ENCODE measurements at regions not wholly inside any gene's neighbourhood (a gene's known extent, or its start where the extent isn't known, plus 50 kb on each side); places are given as distances from the start of the nearest gene placed in this dataset.

DNA sequence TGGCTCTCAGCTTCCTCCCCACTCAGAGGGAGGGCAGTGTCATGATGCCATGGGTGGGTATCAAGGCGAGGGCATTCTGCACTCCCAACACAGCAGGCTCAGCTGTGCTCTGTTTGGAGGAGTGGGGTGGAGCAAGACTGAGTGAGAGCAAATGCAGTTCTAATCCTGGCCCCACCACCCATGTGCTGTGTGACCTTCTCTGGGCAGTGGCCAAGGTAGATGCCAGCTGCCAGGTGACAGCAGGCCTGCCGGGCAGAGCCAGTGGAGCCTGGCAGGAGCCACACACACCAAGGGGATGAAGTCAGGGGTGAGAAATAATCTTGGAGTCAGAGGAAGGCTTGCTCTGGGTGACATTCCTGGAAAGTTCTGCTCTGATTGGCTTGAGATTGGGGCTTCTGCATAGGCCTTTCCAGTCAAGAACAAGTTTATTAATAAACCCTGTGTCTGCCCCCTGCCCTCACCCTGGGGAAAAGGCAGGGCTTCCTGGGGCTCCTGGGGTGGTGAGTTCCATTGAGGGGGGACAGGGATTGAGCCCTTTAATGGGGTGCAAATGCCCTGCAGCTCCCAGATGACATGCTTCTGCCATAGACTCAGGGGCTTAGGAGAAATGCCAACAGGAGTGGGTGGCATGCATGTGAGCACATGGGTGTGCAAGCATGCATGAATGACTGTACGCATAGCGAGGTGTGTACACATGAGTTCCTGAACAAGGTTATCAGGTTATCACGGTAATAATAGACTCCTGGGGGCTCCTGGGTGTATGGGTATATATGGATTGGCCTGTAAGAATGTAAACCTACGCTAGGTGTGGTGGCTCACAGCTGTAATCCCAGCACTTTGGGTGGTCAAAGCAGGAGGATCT, 134.2 kb downstream of the MRPL14 start:
- TF ChIP-seq TCF4 (CRISPR knock-in tag; IDR thresholded peaks at IDR 0.05; ENCODE audit: borderline replicate concordance), result no peak
- TF ChIP-seq, protein P1, sequence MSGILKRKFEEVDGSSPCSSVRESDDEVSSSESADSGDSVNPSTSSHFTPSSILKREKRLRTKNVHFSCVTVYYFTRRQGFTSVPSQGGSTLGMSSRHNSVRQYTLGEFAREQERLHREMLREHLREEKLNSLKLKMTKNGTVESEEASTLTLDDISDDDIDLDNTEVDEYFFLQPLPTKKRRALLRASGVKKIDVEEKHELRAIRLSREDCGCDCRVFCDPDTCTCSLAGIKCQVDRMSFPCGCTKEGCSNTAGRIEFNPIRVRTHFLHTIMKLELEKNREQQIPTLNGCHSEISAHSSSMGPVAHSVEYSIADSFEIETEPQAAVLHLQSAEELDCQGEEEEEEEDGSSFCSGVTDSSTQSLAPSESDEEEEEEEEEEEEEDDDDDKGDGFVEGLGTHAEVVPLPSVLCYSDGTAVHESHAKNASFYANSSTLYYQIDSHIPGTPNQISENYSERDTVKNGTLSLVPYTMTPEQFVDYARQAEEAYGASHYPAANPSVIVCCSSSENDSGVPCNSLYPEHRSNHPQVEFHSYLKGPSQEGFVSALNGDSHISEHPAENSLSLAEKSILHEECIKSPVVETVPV (CRISPR knock-in tag; IDR thresholded peaks at IDR 0.05), result no peak
- TF ChIP-seq, protein P2, sequence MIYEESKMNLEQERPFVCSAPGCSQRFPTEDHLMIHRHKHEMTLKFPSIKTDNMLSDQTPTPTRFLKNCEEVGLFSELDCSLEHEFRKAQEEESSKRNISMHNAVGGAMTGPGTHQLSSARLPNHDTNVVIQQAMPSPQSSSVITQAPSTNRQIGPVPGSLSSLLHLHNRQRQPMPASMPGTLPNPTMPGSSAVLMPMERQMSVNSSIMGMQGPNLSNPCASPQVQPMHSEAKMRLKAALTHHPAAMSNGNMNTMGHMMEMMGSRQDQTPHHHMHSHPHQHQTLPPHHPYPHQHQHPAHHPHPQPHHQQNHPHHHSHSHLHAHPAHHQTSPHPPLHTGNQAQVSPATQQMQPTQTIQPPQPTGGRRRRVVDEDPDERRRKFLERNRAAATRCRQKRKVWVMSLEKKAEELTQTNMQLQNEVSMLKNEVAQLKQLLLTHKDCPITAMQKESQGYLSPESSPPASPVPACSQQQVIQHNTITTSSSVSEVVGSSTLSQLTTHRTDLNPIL (CRISPR knock-in tag; IDR thresholded peaks at IDR 0.05; ENCODE audit: low read depth), result no peak
- no peak for TF ChIP-seq TOX (CRISPR knock-in tag; IDR thresholded peaks at IDR 0.05; ENCODE audit: borderline replicate concordance)
- no peak for TF ChIP-seq SNAI2 (CRISPR knock-in tag; IDR thresholded peaks at IDR 0.05)
- TF ChIP-seq, protein P3, sequence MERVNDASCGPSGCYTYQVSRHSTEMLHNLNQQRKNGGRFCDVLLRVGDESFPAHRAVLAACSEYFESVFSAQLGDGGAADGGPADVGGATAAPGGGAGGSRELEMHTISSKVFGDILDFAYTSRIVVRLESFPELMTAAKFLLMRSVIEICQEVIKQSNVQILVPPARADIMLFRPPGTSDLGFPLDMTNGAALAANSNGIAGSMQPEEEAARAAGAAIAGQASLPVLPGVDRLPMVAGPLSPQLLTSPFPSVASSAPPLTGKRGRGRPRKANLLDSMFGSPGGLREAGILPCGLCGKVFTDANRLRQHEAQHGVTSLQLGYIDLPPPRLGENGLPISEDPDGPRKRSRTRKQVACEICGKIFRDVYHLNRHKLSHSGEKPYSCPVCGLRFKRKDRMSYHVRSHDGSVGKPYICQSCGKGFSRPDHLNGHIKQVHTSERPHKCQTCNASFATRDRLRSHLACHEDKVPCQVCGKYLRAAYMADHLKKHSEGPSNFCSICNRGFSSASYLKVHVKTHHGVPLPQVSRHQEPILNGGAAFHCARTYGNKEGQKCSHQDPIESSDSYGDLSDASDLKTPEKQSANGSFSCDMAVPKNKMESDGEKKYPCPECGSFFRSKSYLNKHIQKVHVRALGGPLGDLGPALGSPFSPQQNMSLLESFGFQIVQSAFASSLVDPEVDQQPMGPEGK (CRISPR knock-in tag; IDR thresholded peaks at IDR 0.05; ENCODE audit: borderline replicate concordance), result no peak
- no peak for TF ChIP-seq ZNF8 (CRISPR knock-in tag; IDR thresholded peaks at IDR 0.05)
